ENCODE measurements at regions not wholly inside any gene's neighbourhood (a gene's known extent, or its start where the extent isn't known, plus 50 kb on each side); places are given as distances from the start of the nearest gene placed in this dataset.
"Not testable (repeated sequence)": the region's sequence is repeated elsewhere in the genome, so short reads cannot be mapped to it uniquely, and the experiment has no call there.

GRCh38 chr18:49685231-49685942 is 123.5 kb downstream of the LIPG start:
- H2AFZ ChIP-seq (ENCODE audit: low read length) = no peak overlapping the region
- no peaks in the 10 kb centered on the region for H3K9me3 ChIP-seq (ENCODE audit: control insufficient read depth, low read depth, low read length)
- WGBS (ENCODE audit: extremely low coverage, insufficient read length, low lambda C conversion rate) = no CpG with 5 or more reads among the region's 6 CpGs
- H3K23me2 ChIP-seq (ENCODE audit: insufficient read length, low read depth, low read length, poor library complexity, severe bottlenecking) = no peaks in the 10 kb centered on the region
- H4K8ac ChIP-seq (replicated peaks; ENCODE audit: insufficient read length, low read depth, low read length) = no peak overlapping the region
- H3K23ac ChIP-seq (ENCODE audit: insufficient read length, low read depth, low read length) = no peak overlapping the region
- no peak overlapping the region for H3K9ac ChIP-seq (ENCODE audit: extremely low read depth, insufficient read length, low read length)
- Mint-ChIP-seq H3K36me3 (ENCODE audit: insufficient read depth in 1 of 3, low read depth in 3 of 3) (0 out of 7 replicates have a peak, but pooled peaks cover 0 to 2% (median 0%) of the 10 kb centered on the region in 3 experiments), H3K9me3 (no peaks in the 10 kb centered on the region; a peak in 2 of 5 replicates), H3K4me1 (no peaks in the 10 kb centered on the region), H3K27ac (no peak overlapping the region), H3K27me3 (ENCODE audit: low read depth) (no peaks in the 10 kb centered on the region; the same call in 1 of the 2 replicates), H3K4me3 (no peak overlapping the region)
- H3K27ac ChIP-seq (ENCODE audit: insufficient read length, low read depth, low read length) = no peak overlapping the region
- H4K5ac ChIP-seq (ENCODE audit: insufficient read length, low read depth, low read length) = no peak overlapping the region
- no peaks in the 10 kb centered on the region for H3K79me1 ChIP-seq (ENCODE audit: insufficient read depth, low read depth, low read length, poor library complexity, severe bottlenecking)
- H2BK5ac ChIP-seq (ENCODE audit: insufficient read length, low read length) = no peak overlapping the region
- no peak overlapping the region for H3K56ac ChIP-seq (ENCODE audit: insufficient read length, low read depth, low read length)
- H2AK5ac ChIP-seq (ENCODE audit: insufficient read length, low read length) = no peak overlapping the region
- no peaks in the 10 kb centered on the region for H3K79me2 ChIP-seq (ENCODE audit: insufficient read depth, low read length)
- DNase-seq = no peak
- H3K4ac ChIP-seq (ENCODE audit: low read depth, low read length) = no peak overlapping the region
- no peak overlapping the region for H3K14ac ChIP-seq (ENCODE audit: insufficient read depth, low read length)
- no peak overlapping the region for H2BK15ac ChIP-seq (ENCODE audit: low read depth, low read length)
- no peak overlapping the region for H3K4me2 ChIP-seq (ENCODE audit: insufficient read depth, insufficient read length, low read length)
- H3T11ph ChIP-seq (ENCODE audit: low read length) = no peak overlapping the region
- H2BK12ac ChIP-seq (ENCODE audit: insufficient read length, low read depth, low read length) = no peak overlapping the region
- H4K91ac ChIP-seq (ENCODE audit: insufficient read length, low read depth, low read length) = no peak overlapping the region
- no peak overlapping the region for H3K18ac ChIP-seq (ENCODE audit: insufficient read length, low read depth, low read length)
- H3K4me1 ChIP-seq (ENCODE audit: insufficient read depth, low read length) = no peaks in the 10 kb centered on the region
- no peak overlapping the region for H2BK120ac ChIP-seq (ENCODE audit: low read depth, low read length, poor library complexity, severe bottlenecking)
- no peaks in the 10 kb centered on the region for H4K20me1 ChIP-seq (ENCODE audit: control insufficient read depth, insufficient read depth, insufficient read length)
- no peaks in the 10 kb centered on the region for H3K27me3 ChIP-seq (ENCODE audit: insufficient read depth, low read length)
- no peak overlapping the region for H2BK20ac ChIP-seq (ENCODE audit: low read depth, low read length, poor library complexity, severe bottlenecking)
- no peak for TF ChIP-seq CTCF (conservative IDR thresholded peaks at IDR 0.05)

GRCh38 chr18:49682803-49683190 is 120.9 kb downstream of the LIPG start:
- H3K9me3 Mint-ChIP-seq; H3K9ac ChIP-seq (ENCODE audit: extremely low read depth, insufficient read length, low read length); H3K79me2 ChIP-seq (ENCODE audit: insufficient read depth, low read length); H2AFZ ChIP-seq (ENCODE audit: low read length); H2BK5ac ChIP-seq (ENCODE audit: insufficient read length, low read length); H2BK12ac ChIP-seq (ENCODE audit: insufficient read length, low read depth, low read length); H3K56ac ChIP-seq (ENCODE audit: insufficient read length, low read depth, low read length); H3K4me1 Mint-ChIP-seq; H3K14ac ChIP-seq (ENCODE audit: insufficient read depth, low read length); H3K9me3 ChIP-seq (ENCODE audit: control insufficient read depth, low read depth, low read length); H3K4me1 ChIP-seq (ENCODE audit: insufficient read depth, low read length); H4K91ac ChIP-seq (ENCODE audit: insufficient read length, low read depth, low read length); H2AK5ac ChIP-seq (ENCODE audit: insufficient read length, low read length); DNase-seq; H3K18ac ChIP-seq (ENCODE audit: insufficient read length, low read depth, low read length); H4K8ac ChIP-seq (replicated peaks; ENCODE audit: insufficient read length, low read depth, low read length); H3K27ac ChIP-seq (ENCODE audit: insufficient read length, low read depth, low read length); H3K4me2 ChIP-seq (ENCODE audit: insufficient read depth, insufficient read length, low read length); H2BK20ac ChIP-seq (ENCODE audit: low read depth, low read length, poor library complexity, severe bottlenecking); H2BK15ac ChIP-seq (ENCODE audit: low read depth, low read length); H2BK120ac ChIP-seq (ENCODE audit: low read depth, low read length, poor library complexity, severe bottlenecking); H3K27me3 ChIP-seq (ENCODE audit: insufficient read depth, low read length); H3K4me3 Mint-ChIP-seq; H3K27me3 Mint-ChIP-seq (ENCODE audit: low read depth); H4K5ac ChIP-seq (ENCODE audit: insufficient read length, low read depth, low read length); H3K4ac ChIP-seq (ENCODE audit: low read depth, low read length); H3K79me1 ChIP-seq (ENCODE audit: insufficient read depth, low read depth, low read length, poor library complexity, severe bottlenecking); H3K27ac Mint-ChIP-seq; H3T11ph ChIP-seq (ENCODE audit: low read length); H4K20me1 ChIP-seq (ENCODE audit: control insufficient read depth, insufficient read depth, insufficient read length); H3K23me2 ChIP-seq (ENCODE audit: insufficient read length, low read depth, low read length, poor library complexity, severe bottlenecking); H3K23ac ChIP-seq (ENCODE audit: insufficient read length, low read depth, low read length); H3K36me3 Mint-ChIP-seq (ENCODE audit: insufficient read depth in 1 of 3, low read depth in 3 of 3): not testable (repeated sequence)
- WGBS (ENCODE audit: extremely low coverage, insufficient read length, low lambda C conversion rate) = no CpG with 5 or more reads among the region's 3 CpGs
